ENCODE measurements at regions not wholly inside any gene's neighbourhood (a gene's known extent, or its start where the extent isn't known, plus 50 kb on each side); places are given as distances from the start of the nearest gene placed in this dataset.

- TF ChIP-seq CTCF (IDR thresholded peaks at IDR 0.05) = no peak
- Mint-ChIP-seq H3K27me3 (ENCODE audit: low read depth) (peaks cover 5% of the 10 kb centered on the region), H3K27ac (ENCODE audit: unreplicated experiment) (no peak overlapping the region), H3K9me3 (ENCODE audit: low read depth) (no peaks in the 10 kb centered on the region), H3K36me3 (ENCODE audit: low read depth) (no peaks in the 10 kb centered on the region), H3K4me1 (ENCODE audit: low read depth) (peaks cover 6% of the 10 kb centered on the region), H3K4me3 (ENCODE audit: unreplicated experiment) (no peak overlapping the region)
- DNase-seq (ENCODE audit: low spot score) = no peak
Measured at GRCh38 chr7:18128846-18129245, 101.2 kb upstream of the PRPS1L1 start.

DNA sequence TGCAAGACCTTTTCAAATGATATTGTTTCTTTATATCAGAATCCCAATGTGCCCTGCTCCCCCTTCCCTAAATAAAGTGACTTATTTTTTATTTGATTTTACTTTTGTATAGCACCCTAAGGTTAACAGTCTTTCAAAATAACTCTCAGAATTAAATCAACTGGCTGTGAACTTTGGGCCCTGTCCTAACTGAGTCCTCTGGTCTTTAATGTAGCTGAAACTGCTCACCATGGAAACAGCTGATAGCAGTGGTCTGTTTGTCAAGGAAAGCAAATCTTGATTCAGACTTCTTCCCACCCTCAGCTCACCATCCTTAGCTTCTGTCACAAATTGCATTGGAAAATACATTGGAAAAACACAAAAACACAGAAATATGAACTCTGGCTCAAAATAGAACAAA lies 105.2 kb upstream of the PRPS1L1 start:
- Mint-ChIP-seq H3K4me3 (ENCODE audit: unreplicated experiment) (no peak overlapping the region), H3K27ac (ENCODE audit: unreplicated experiment) (peak overlapping the region; percentile 12), H3K9me3 (ENCODE audit: low read depth) (no peaks in the 10 kb centered on the region), H3K36me3 (ENCODE audit: low read depth) (no peaks in the 10 kb centered on the region), H3K27me3 (ENCODE audit: low read depth) (peaks cover 5% of the 10 kb centered on the region), H3K4me1 (ENCODE audit: low read depth) (peaks cover 3% of the 10 kb centered on the region)
- DNase-seq (ENCODE audit: low spot score) = no peak
- no peak for TF ChIP-seq CTCF (IDR thresholded peaks at IDR 0.05)

DNA sequence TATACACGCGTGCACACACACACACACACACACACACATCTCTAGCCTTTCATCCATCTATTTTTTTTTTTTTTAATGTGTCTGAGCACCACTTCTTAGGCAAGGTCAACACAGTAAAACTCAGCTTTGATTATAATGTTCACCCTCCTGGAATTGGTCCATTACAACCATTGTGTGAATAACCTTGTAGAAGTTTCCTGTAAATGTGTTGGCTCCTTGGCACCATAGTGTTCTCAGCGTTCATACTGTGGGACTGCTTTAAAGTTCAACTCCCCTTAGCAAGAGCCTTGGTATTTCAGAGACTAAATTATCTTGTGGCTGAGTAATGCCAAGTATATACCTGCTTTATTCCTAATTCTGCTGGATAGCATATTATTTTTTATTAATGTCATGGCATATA lies 106.3 kb upstream of the PRPS1L1 start:
- no peak for TF ChIP-seq CTCF (IDR thresholded peaks at IDR 0.05)
- Mint-ChIP-seq H3K9me3 (ENCODE audit: low read depth) (no peaks in the 10 kb centered on the region), H3K4me1 (ENCODE audit: low read depth) (peaks cover 3% of the 10 kb centered on the region), H3K27me3 (ENCODE audit: low read depth) (peaks cover 5% of the 10 kb centered on the region), H3K36me3 (ENCODE audit: low read depth) (no peaks in the 10 kb centered on the region), H3K4me3 (ENCODE audit: unreplicated experiment) (no peak overlapping the region), H3K27ac (ENCODE audit: unreplicated experiment) (no peak overlapping the region)
- no peak for DNase-seq (ENCODE audit: low spot score)

DNA sequence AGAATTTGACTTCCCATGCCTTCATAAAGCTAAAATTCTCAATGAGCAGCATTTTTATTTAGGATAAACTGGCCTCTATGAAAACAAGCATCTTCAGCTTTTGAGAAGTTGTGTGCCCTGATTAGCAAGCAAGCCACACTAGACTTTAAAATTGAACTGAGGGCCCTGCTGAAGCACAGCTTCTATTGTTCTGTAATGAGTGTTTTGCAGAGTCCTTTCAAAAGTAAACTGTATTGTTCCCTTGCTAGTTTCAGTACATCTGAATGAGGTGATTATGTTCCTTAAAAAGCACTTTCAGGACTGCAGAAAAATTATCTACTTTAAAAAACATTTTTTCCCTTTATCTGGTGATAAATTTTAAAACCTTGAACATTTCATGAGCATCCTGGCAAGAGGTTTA lies 113.3 kb upstream of the PRPS1L1 start:
- Mint-ChIP-seq H3K27ac (ENCODE audit: unreplicated experiment) (no peak overlapping the region), H3K36me3 (ENCODE audit: low read depth) (no peaks in the 10 kb centered on the region), H3K27me3 (ENCODE audit: low read depth) (peaks cover 6% of the 10 kb centered on the region), H3K4me3 (ENCODE audit: unreplicated experiment) (no peak overlapping the region), H3K4me1 (ENCODE audit: low read depth) (no peaks in the 10 kb centered on the region), H3K9me3 (ENCODE audit: low read depth) (no peaks in the 10 kb centered on the region)
- TF ChIP-seq CTCF (IDR thresholded peaks at IDR 0.05) = no peak
- DNase-seq (ENCODE audit: low spot score) = no peak

GRCh38 chr7:18144166-18144565 lies 116.5 kb upstream of the PRPS1L1 start:
- Mint-ChIP-seq H3K4me1 (ENCODE audit: low read depth) (peaks cover 3% of the 10 kb centered on the region), H3K4me3 (ENCODE audit: unreplicated experiment) (no peak overlapping the region), H3K9me3 (ENCODE audit: low read depth) (no peaks in the 10 kb centered on the region), H3K27ac (ENCODE audit: unreplicated experiment) (no peak overlapping the region), H3K36me3 (ENCODE audit: low read depth) (no peaks in the 10 kb centered on the region), H3K27me3 (ENCODE audit: low read depth) (peaks cover 6% of the 10 kb centered on the region)
- no peak for TF ChIP-seq CTCF (IDR thresholded peaks at IDR 0.05)
- DNase-seq (ENCODE audit: low spot score) = no peak

All from chondrocyte (in vitro differentiated cells).